22Rv1 (cell line): ENCODE measurements at regions not wholly inside any gene's neighbourhood (a gene's known extent, or its start where the extent isn't known, plus 50 kb on each side); places are given as distances from the start of the nearest gene placed in this dataset.

Experiments used
- H3K27ac ChIP-seq: fragments of 450-650 bp; 2 replicates; pipeline ENCODE4 v1.5.1; 2017
- ZFX ChIP-seq: fragments of 450-650 bp; IDR thresholded peaks from 2 replicates; pipeline ENCODE4 v1.6.1; 2017; ENCODE audit warnings: antibody characterized with exemption, borderline replicate concordance
- TF ChIP-seq, protein P1 (sequence below): fragments of 450-650 bp; IDR thresholded peaks from 2 replicates; pipeline ENCODE4 v1.5.1; 2017; ENCODE audit warnings: mild to moderate bottlenecking

GRCh38 chr4:182062936-182063335, 180.3 kb upstream of the TENM3 start:
- H3K27ac ChIP-seq: no peak overlapping the region
- TF ChIP-seq ZFX: no peak
- TF ChIP-seq, protein P1, sequence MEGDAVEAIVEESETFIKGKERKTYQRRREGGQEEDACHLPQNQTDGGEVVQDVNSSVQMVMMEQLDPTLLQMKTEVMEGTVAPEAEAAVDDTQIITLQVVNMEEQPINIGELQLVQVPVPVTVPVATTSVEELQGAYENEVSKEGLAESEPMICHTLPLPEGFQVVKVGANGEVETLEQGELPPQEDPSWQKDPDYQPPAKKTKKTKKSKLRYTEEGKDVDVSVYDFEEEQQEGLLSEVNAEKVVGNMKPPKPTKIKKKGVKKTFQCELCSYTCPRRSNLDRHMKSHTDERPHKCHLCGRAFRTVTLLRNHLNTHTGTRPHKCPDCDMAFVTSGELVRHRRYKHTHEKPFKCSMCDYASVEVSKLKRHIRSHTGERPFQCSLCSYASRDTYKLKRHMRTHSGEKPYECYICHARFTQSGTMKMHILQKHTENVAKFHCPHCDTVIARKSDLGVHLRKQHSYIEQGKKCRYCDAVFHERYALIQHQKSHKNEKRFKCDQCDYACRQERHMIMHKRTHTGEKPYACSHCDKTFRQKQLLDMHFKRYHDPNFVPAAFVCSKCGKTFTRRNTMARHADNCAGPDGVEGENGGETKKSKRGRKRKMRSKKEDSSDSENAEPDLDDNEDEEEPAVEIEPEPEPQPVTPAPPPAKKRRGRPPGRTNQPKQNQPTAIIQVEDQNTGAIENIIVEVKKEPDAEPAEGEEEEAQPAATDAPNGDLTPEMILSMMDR: no peak

GRCh38 chr4:182063651-182064050, 179.6 kb upstream of the TENM3 start:
- TF ChIP-seq ZFX: no peak
- TF ChIP-seq, protein P1: no peak
- no peak overlapping the region for H3K27ac ChIP-seq

- no peak for TF ChIP-seq ZFX
- TF ChIP-seq, protein P1: no peak
- no peak overlapping the region for H3K27ac ChIP-seq
Measured at GRCh38 chr4:182065255-182065654, 177.9 kb upstream of the TENM3 start.

DNA sequence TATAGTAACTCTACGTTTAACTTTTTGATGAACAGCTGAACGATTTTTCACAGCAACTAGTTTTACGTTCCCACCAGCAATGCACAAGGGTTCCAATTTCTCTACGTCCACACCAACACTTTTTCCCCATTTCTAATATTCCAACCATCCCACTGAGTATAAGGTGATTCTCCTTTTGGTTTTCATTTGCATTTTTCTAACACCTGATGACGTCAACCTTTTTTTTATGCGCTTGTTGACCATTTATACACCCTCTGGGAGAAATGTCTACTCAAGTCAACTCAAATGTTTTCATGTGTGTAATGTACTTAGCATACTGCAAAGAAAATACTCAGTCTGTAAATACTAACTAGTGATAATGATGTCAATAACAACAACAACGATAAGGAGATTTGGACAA, 177.2 kb upstream of the TENM3 start:
- H3K27ac ChIP-seq: no peak overlapping the region
- TF ChIP-seq, protein P1: no peak
- no peak for TF ChIP-seq ZFX

GRCh38 chr4:182067828-182068227, 175.4 kb upstream of the TENM3 start:
- no peak for TF ChIP-seq ZFX
- TF ChIP-seq, protein P1: no peak
- H3K27ac ChIP-seq: no peak overlapping the region

DNA sequence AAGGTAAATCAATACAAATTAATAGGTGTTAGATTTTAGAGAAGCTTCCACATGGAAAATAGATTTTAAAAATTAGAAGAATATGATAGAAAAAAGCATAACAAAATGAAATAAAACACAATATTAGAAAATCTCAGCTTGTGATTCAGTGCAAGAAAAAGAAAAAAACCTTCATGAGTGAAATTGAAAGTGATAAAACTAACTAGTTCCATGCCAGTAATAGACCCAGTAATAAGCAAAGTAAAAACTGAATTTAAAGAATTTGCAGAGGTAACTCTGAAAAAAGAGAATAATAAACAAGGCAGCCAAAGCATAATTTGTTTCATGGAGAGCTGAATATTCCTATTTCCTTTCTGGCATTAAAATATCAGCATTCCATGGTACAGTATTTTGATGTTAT, 174.3 kb upstream of the TENM3 start:
- no peak for TF ChIP-seq ZFX
- TF ChIP-seq, protein P1: no peak
- H3K27ac ChIP-seq: no peak overlapping the region

- H3K27ac ChIP-seq: no peak overlapping the region
- no peak for TF ChIP-seq ZFX
- TF ChIP-seq, protein P1: no peak
Measured at GRCh38 chr4:182073278-182073677, 169.9 kb upstream of the TENM3 start.
